ENCODE measurements at regions not wholly inside any gene's neighbourhood (a gene's known extent, or its start where the extent isn't known, plus 50 kb on each side); places are given as distances from the start of the nearest gene placed in this dataset.

DNA sequence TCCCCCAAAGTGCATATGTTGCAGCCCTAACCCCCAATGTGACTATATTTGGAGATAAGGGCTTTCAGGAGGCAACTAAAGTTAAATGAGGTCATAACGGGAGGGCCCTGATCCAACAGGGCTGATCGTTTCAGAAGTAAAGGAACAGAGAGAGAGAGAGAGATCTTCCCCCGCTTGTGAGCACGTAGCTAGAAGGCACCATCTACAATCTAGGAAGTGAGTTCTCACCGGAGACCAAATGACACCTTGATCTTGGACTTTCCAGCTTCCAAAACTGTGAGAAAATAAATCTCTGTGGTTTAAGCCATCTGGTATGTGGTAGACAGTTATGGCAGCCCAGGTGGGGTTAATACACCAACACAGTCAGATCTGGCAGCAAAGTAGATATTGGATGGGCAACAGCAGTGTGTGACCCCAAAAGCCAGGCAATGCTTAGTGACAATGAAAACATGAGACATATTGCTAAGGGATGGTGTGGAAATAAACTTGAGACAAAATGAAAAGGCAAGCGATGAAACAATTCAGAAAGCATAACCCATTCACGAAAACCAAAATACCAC, 147.2 kb upstream of the GSC start:
- Histone ChIP-seq H2AFZ (ENCODE audit: control insufficient read depth, low read length) (no peak overlapping the region), H3K9ac (ENCODE audit: control insufficient read depth, extremely low read depth, insufficient read depth, low read length) (no peak overlapping the region), H3K27ac (ENCODE audit: control insufficient read depth, insufficient read depth, low read length) (no peak overlapping the region), H3K4me2 (ENCODE audit: control insufficient read depth, extremely low read depth, insufficient read depth, low read depth, low read length) (no peak overlapping the region), H3K79me2 (ENCODE audit: control insufficient read depth, insufficient read depth, low read length) (no peaks in the 10 kb centered on the region), H3K27me3 (ENCODE audit: control insufficient read depth, extremely low read depth, insufficient read depth, low read length) (no peaks in the 10 kb centered on the region), H3K9me3 (ENCODE audit: control insufficient read depth, low read depth, low read length) (no peaks in the 10 kb centered on the region), H3K9me1 (ENCODE audit: control insufficient read depth, extremely low read depth, insufficient read depth, low read length) (no peaks in the 10 kb centered on the region), H3K4me3 (ENCODE audit: control insufficient read depth in 2 of 3, extremely low read depth in 1 of 3, insufficient read depth in 2 of 3, low read depth in 1 of 3, low read length in 3 of 3) (no peak overlapping the region), H3K4me1 (ENCODE audit: control insufficient read depth, extremely low read depth, insufficient read depth, low read length) (no peaks in the 10 kb centered on the region), H4K20me1 (ENCODE audit: control insufficient read depth, extremely low read depth, insufficient read depth, low read length) (no peaks in the 10 kb centered on the region), H3K36me3 (ENCODE audit: control insufficient read depth in 2 of 2, extremely low read depth in 1 of 2, insufficient read depth in 2 of 2, low read length in 2 of 2) (no peaks in the 10 kb centered on the region)
- DNase-seq (ENCODE audit: low read depth, low spot score) (no peak), FAIRE-seq (no peak)
- dilution Hi-C loops (cut with MboI; ENCODE audit: extremely low pct_ligation_motif_present, low sequenced_read_pairs) = no loop called here
- no peak for TF ChIP-seq EZH2 (IDR thresholded peaks at IDR 0.05; ENCODE audit: low read length)
- TF ChIP-seq, protein P1, sequence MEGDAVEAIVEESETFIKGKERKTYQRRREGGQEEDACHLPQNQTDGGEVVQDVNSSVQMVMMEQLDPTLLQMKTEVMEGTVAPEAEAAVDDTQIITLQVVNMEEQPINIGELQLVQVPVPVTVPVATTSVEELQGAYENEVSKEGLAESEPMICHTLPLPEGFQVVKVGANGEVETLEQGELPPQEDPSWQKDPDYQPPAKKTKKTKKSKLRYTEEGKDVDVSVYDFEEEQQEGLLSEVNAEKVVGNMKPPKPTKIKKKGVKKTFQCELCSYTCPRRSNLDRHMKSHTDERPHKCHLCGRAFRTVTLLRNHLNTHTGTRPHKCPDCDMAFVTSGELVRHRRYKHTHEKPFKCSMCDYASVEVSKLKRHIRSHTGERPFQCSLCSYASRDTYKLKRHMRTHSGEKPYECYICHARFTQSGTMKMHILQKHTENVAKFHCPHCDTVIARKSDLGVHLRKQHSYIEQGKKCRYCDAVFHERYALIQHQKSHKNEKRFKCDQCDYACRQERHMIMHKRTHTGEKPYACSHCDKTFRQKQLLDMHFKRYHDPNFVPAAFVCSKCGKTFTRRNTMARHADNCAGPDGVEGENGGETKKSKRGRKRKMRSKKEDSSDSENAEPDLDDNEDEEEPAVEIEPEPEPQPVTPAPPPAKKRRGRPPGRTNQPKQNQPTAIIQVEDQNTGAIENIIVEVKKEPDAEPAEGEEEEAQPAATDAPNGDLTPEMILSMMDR (optimal IDR thresholded peaks at IDR 0.05 in 1 of 3, IDR thresholded peaks at IDR 0.05 in 1 of 3, conservative IDR thresholded peaks at IDR 0.05 in 1 of 3; ENCODE audit: extremely low read depth in 1 of 3, insufficient read depth in 2 of 3, low read length in 3 of 3) = no peak

DNA sequence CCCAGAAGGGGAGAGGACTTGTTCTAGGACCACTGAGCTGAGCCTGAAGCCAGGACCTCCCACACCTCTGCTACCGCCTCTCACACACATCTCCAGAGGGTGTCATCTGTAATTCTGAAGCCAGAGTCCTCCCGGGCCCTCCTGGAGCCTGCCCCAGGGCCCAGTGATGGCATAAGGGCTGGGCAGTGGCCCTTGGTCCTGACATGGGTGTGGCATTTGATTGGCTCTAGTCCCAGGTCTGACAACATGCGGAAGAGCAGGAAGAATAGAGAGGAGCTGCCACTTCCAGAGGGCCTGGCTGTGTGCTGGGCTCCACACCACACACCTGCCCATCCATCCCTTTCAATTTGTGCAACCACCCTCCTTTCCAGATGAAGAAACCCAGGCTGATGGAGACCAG, 144.3 kb upstream of the GSC start:
- Histone ChIP-seq H3K9me1 (ENCODE audit: control insufficient read depth, extremely low read depth, insufficient read depth, low read length) (no peaks in the 10 kb centered on the region), H3K36me3 (ENCODE audit: control insufficient read depth in 2 of 2, extremely low read depth in 1 of 2, insufficient read depth in 2 of 2, low read length in 2 of 2) (no peaks in the 10 kb centered on the region), H3K27ac (ENCODE audit: control insufficient read depth, insufficient read depth, low read length) (no peak overlapping the region), H3K27me3 (ENCODE audit: control insufficient read depth, extremely low read depth, insufficient read depth, low read length) (peaks cover 5% of the 10 kb centered on the region), H3K4me3 (ENCODE audit: control insufficient read depth in 2 of 3, extremely low read depth in 1 of 3, insufficient read depth in 2 of 3, low read depth in 1 of 3, low read length in 3 of 3) (no peak overlapping the region), H3K4me1 (ENCODE audit: control insufficient read depth, extremely low read depth, insufficient read depth, low read length) (no peaks in the 10 kb centered on the region), H3K4me2 (ENCODE audit: control insufficient read depth, extremely low read depth, insufficient read depth, low read depth, low read length) (no peak overlapping the region), H4K20me1 (ENCODE audit: control insufficient read depth, extremely low read depth, insufficient read depth, low read length) (no peaks in the 10 kb centered on the region), H3K9ac (ENCODE audit: control insufficient read depth, extremely low read depth, insufficient read depth, low read length) (no peak overlapping the region), H3K9me3 (ENCODE audit: control insufficient read depth, low read depth, low read length) (no peaks in the 10 kb centered on the region), H3K79me2 (ENCODE audit: control insufficient read depth, insufficient read depth, low read length) (no peaks in the 10 kb centered on the region), H2AFZ (ENCODE audit: control insufficient read depth, low read length) (no peak overlapping the region)
- no peak for DNase-seq (ENCODE audit: low read depth, low spot score)
- dilution Hi-C loops (cut with MboI; ENCODE audit: extremely low pct_ligation_motif_present, low sequenced_read_pairs) = no loop called here
- FAIRE-seq = no peak
- no peak for TF ChIP-seq EZH2 (IDR thresholded peaks at IDR 0.05; ENCODE audit: low read length)
- TF ChIP-seq, protein P1 (optimal IDR thresholded peaks at IDR 0.05 in 1 of 3, IDR thresholded peaks at IDR 0.05 in 1 of 3, conservative IDR thresholded peaks at IDR 0.05 in 1 of 3; ENCODE audit: extremely low read depth in 1 of 3, insufficient read depth in 2 of 3, low read length in 3 of 3) = no peak

Measured in keratinocyte (primary cell).